Endothelial cell (in vitro differentiated cells): ENCODE measurements at regions not wholly inside any gene's neighbourhood (a gene's known extent, or its start where the extent isn't known, plus 50 kb on each side); places are given as distances from the start of the nearest gene placed in this dataset.

Experiments
- DNase-seq: peaks from one replicate; pipeline ENCODE4 v3.0.0; 2021; ENCODE audit warnings: low spot score
- H3K27ac Mint-ChIP-seq: one replicate; pipeline ENCODE4 v1.8.0; 2021; ENCODE audit warnings: mixed read lengths, inconsistent platforms; ENCODE audit not compliant: unreplicated experiment
- H3K27me3 Mint-ChIP-seq: one replicate; pipeline ENCODE4 v1.8.0; 2021; ENCODE audit warnings: mild to moderate bottlenecking, moderate library complexity, mixed read lengths, inconsistent platforms; ENCODE audit not compliant: unreplicated experiment
- H3K36me3 Mint-ChIP-seq: one replicate; pipeline ENCODE4 v1.8.0; 2021; ENCODE audit warnings: mild to moderate bottlenecking, low read depth, mixed read lengths, inconsistent platforms; ENCODE audit not compliant: unreplicated experiment
- H3K4me1 Mint-ChIP-seq: one replicate; pipeline ENCODE4 v1.8.0; 2021; ENCODE audit warnings: mild to moderate bottlenecking, mixed read lengths, inconsistent platforms; ENCODE audit not compliant: unreplicated experiment
- H3K4me3 Mint-ChIP-seq: one replicate; pipeline ENCODE4 v1.8.0; 2021; ENCODE audit warnings: mild to moderate bottlenecking, mixed read lengths, inconsistent platforms; ENCODE audit not compliant: unreplicated experiment
- H3K9me3 Mint-ChIP-seq: one replicate; pipeline ENCODE4 v1.8.0; 2021; ENCODE audit warnings: mixed read lengths, inconsistent platforms; ENCODE audit not compliant: unreplicated experiment
- TF ChIP-seq, protein P1 (sequence below): fragments of 200-600 bp; sonication (generic); IDR thresholded peaks from one replicate; pipeline ENCODE4 v1.5.0; 2021; ENCODE audit warnings: antibody characterized with exemption; ENCODE audit not compliant: unreplicated experiment

DNA sequence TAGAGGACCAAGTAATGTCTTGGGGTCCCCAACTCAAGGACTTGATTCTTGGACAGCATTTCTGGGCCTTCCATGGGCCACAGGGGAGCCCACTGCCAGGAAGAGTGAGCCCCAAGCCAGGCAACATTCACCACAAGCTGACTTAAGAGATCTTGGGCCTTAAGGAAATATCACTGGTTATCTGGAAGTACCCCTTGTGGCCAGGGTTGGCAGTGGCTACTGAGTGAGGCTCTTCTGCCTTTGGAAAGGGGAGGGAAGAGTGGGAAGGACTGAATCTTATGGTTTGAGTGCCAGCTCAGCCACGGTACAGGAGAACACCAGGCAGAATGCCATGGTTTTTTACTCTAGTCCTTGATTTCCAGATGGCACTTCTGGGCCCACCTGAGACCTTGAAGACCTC is 228.9 kb upstream of the RGS18 start:
- Mint-ChIP-seq H3K36me3 (no peaks in the 10 kb centered on the region), H3K27me3 (no peaks in the 10 kb centered on the region), H3K4me1 (no peaks in the 10 kb centered on the region), H3K27ac (no peak overlapping the region), H3K9me3 (no peaks in the 10 kb centered on the region), H3K4me3 (no peak overlapping the region)
- DNase-seq, result no peak
- TF ChIP-seq, protein P1, sequence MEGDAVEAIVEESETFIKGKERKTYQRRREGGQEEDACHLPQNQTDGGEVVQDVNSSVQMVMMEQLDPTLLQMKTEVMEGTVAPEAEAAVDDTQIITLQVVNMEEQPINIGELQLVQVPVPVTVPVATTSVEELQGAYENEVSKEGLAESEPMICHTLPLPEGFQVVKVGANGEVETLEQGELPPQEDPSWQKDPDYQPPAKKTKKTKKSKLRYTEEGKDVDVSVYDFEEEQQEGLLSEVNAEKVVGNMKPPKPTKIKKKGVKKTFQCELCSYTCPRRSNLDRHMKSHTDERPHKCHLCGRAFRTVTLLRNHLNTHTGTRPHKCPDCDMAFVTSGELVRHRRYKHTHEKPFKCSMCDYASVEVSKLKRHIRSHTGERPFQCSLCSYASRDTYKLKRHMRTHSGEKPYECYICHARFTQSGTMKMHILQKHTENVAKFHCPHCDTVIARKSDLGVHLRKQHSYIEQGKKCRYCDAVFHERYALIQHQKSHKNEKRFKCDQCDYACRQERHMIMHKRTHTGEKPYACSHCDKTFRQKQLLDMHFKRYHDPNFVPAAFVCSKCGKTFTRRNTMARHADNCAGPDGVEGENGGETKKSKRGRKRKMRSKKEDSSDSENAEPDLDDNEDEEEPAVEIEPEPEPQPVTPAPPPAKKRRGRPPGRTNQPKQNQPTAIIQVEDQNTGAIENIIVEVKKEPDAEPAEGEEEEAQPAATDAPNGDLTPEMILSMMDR, result no peak

DNA sequence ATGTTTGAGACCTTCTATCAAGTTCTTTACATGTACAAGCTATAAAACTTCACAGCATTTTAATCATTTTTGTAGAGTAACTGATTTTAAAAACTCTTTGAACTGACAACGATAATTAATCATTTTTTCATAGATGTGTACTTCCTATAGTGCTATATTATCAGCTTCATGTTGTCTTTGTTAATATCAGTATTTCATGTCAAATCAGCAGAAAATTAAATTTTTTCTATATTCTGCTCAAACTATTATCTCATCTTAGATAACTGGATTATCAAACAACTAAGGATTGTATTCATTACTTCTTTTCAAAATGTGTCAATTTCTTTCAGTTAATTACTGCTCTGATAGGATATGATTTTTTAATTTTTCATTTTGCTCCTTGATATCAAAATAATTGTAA is 214.6 kb upstream of the RGS18 start:
- Mint-ChIP-seq H3K4me3 (no peak overlapping the region), H3K9me3 (no peaks in the 10 kb centered on the region), H3K27me3 (no peaks in the 10 kb centered on the region), H3K36me3 (no peaks in the 10 kb centered on the region), H3K27ac (no peak overlapping the region), H3K4me1 (no peaks in the 10 kb centered on the region)
- TF ChIP-seq, protein P1, result no peak
- no peak for DNase-seq

DNA sequence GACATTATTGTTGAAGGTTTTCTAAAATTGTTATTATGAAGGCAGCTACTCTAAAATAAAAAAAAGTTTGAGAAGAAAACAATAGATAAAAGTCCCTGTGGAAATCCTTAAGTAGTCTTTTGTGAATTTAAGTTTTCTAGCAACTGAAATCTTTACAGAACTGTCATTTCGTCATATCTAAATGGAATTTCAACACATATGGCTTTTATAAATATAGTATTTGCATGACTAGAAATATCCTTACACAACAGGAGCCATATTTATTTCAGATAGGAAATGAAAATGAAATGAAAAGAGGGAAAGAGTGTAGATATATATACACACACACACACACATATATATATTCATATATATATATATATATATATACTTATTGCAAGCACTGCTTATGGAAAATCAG is 204.7 kb upstream of the RGS18 start:
- H3K4me3 Mint-ChIP-seq, result no peak overlapping the region
- TF ChIP-seq, protein P1, result no peak
- H3K36me3 Mint-ChIP-seq, result no peaks in the 10 kb centered on the region
- H3K27ac Mint-ChIP-seq, result no peak overlapping the region
- no peaks in the 10 kb centered on the region for H3K9me3 Mint-ChIP-seq
- no peak for DNase-seq
- no peaks in the 10 kb centered on the region for H3K4me1 Mint-ChIP-seq
- H3K27me3 Mint-ChIP-seq, result no peaks in the 10 kb centered on the region

DNA sequence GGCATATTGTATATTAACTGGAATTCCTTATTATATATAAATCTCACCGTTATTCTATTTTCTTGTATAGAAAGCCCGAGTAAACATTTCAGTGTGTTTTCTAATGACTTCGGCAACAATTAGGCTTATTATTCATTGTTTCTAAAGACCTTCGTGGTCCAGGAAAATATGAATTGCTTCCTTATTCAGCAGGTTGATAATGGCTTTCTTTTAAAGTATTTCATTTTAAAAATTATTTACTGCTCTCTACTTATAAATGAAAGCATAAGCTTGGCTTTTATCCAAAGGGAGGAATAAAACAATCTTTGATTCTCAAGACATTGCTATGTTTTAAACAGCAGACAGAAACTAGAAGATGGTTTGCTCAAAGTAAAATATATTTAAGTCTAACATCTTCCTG is 198.4 kb upstream of the RGS18 start:
- TF ChIP-seq, protein P1, result no peak
- no peak for DNase-seq
- Mint-ChIP-seq H3K4me3 (no peak overlapping the region), H3K27ac (no peak overlapping the region), H3K9me3 (no peaks in the 10 kb centered on the region), H3K4me1 (no peaks in the 10 kb centered on the region), H3K36me3 (no peaks in the 10 kb centered on the region), H3K27me3 (no peaks in the 10 kb centered on the region)

DNA sequence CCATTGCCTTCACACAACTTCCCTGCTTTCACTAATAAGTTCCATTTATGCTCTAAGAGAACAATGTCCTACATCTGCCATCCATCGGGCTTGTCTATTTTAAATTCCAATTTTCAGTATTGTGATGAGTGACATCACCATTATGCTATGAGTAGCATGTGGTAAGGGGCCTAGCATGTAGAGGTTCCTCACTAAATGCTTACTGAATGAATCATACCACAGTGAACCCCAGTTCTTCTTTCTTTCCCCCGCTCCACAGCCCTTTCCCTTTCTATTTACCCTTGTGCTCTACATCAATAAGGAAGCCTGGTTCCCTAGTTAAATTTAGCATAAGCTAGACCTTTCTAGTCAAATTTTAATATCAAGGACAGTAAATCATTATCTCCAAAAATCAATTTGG is 195.0 kb upstream of the RGS18 start:
- Mint-ChIP-seq H3K9me3 (no peaks in the 10 kb centered on the region), H3K36me3 (no peaks in the 10 kb centered on the region), H3K4me1 (no peaks in the 10 kb centered on the region), H3K4me3 (no peak overlapping the region), H3K27ac (no peak overlapping the region), H3K27me3 (no peaks in the 10 kb centered on the region)
- DNase-seq, result no peak
- TF ChIP-seq, protein P1, result no peak
